ENCODE measurements at regions not wholly inside any gene's neighbourhood (a gene's known extent, or its start where the extent isn't known, plus 50 kb on each side); places are given as distances from the start of the nearest gene placed in this dataset.

GRCh38 chr1:114316204-114316603 is 162.5 kb upstream of the SYT6 start:
- no peak overlapping the region for H3K4me3 ChIP-seq (ENCODE audit: low read depth, low read length)
- no peak for DNase-seq (ENCODE audit: low read depth)
- TF ChIP-seq, protein P1, sequence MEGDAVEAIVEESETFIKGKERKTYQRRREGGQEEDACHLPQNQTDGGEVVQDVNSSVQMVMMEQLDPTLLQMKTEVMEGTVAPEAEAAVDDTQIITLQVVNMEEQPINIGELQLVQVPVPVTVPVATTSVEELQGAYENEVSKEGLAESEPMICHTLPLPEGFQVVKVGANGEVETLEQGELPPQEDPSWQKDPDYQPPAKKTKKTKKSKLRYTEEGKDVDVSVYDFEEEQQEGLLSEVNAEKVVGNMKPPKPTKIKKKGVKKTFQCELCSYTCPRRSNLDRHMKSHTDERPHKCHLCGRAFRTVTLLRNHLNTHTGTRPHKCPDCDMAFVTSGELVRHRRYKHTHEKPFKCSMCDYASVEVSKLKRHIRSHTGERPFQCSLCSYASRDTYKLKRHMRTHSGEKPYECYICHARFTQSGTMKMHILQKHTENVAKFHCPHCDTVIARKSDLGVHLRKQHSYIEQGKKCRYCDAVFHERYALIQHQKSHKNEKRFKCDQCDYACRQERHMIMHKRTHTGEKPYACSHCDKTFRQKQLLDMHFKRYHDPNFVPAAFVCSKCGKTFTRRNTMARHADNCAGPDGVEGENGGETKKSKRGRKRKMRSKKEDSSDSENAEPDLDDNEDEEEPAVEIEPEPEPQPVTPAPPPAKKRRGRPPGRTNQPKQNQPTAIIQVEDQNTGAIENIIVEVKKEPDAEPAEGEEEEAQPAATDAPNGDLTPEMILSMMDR (IDR thresholded peaks at IDR 0.05; ENCODE audit: insufficient read depth, low read depth, low read length, missing control alignments) = no peak

GRCh38 chr1:114315631-114316030 is 162.0 kb upstream of the SYT6 start:
- DNase-seq (ENCODE audit: low read depth) = no peak
- H3K4me3 ChIP-seq (ENCODE audit: low read depth, low read length) = no peak overlapping the region
- TF ChIP-seq, protein P1 (IDR thresholded peaks at IDR 0.05; ENCODE audit: insufficient read depth, low read depth, low read length, missing control alignments) = no peak

GRCh38 chr1:114314576-114314975 is 160.9 kb upstream of the SYT6 start:
- TF ChIP-seq, protein P1 (IDR thresholded peaks at IDR 0.05; ENCODE audit: insufficient read depth, low read depth, low read length, missing control alignments) = no peak
- no peak for DNase-seq (ENCODE audit: low read depth)
- H3K4me3 ChIP-seq (ENCODE audit: low read depth, low read length) = no peak overlapping the region

GRCh38 chr1:114314098-114314497 is 160.4 kb upstream of the SYT6 start:
- no peak for DNase-seq (ENCODE audit: low read depth)
- no peak overlapping the region for H3K4me3 ChIP-seq (ENCODE audit: low read depth, low read length)
- TF ChIP-seq, protein P1 (IDR thresholded peaks at IDR 0.05; ENCODE audit: insufficient read depth, low read depth, low read length, missing control alignments) = no peak

DNA sequence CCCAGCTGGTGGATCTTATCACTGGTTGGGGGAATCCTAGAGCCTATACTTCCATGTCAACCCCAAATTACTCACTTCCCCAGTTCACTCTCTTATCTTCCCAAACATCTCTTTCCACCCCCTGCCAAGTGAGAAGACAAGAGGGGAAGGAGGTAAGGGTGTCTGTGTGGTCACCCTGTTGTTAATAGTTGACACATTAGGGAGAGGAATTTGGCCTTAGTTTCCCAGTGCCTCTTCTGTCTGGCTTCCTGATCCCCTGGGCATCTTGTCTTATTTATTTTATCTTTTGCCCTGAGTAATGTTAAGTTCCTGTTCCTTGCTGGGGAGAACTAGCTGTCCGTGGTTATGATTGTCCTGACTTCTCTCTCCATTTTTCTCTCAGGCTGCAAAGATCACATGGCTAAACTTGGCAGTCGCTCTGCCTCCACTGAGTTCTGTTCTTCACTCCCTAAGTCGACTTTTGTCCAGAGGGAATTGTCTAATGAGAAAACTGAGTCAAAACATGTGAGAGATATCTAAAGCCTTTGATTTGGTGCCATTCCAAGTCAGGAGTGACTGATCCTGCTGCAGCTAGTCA is 157.1 kb upstream of the SYT6 start:
- TF ChIP-seq, protein P1 (IDR thresholded peaks at IDR 0.05; ENCODE audit: insufficient read depth, low read depth, low read length, missing control alignments) = no peak
- no peak for DNase-seq (ENCODE audit: low read depth)
- H3K4me3 ChIP-seq (ENCODE audit: low read depth, low read length) = no peak overlapping the region

DNA sequence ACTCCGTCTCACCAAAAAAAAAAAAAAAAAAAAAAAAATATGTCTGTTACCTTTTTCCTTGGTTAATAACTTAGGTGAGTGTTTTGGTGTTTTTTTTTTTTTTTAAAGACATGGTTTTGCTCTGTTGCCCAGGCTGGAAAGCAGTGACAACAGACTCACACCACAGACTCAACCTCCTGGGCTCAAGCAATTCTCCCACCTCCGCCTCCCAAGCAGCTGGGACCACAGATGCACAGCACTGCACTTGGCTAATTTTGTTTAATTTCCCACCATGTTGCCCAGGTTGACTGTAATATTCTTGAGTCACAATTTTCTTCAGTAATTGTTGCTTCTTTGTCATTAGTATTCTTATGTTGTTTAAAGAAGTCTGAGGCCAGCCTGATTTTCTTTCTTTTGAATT is 149.2 kb upstream of the SYT6 start:
- DNase-seq (ENCODE audit: low read depth) = no peak
- TF ChIP-seq, protein P1 (IDR thresholded peaks at IDR 0.05; ENCODE audit: insufficient read depth, low read depth, low read length, missing control alignments) = no peak
- no peak overlapping the region for H3K4me3 ChIP-seq (ENCODE audit: low read depth, low read length)

- no peak for DNase-seq (ENCODE audit: low read depth)
- no peak overlapping the region for H3K4me3 ChIP-seq (ENCODE audit: low read depth, low read length)
- TF ChIP-seq, protein P1 (IDR thresholded peaks at IDR 0.05; ENCODE audit: insufficient read depth, low read depth, low read length, missing control alignments) = no peak
These were observed 145.8 kb upstream of the SYT6 start for GRCh38 chr1:114299331-114299975.
